Liver (tissue), 8 donors: ENCODE measurements at regions not wholly inside any gene's neighbourhood (a gene's known extent, or its start where the extent isn't known, plus 50 kb on each side); places are given as distances from the start of the nearest gene placed in this dataset.

ENCODE experiments used
- DNase-seq: peaks from one replicate; pipeline ENCODE4 v3.0.0-alpha.2; 2017; ENCODE audit warnings: low spot score
- H3K27ac ChIP-seq, 2 donors: one replicate each; pipeline ENCODE4 v1.7.0; 2013; ENCODE audit warnings: inconsistent platforms in 2 of 2, low read length in 2 of 2, control low read depth in 1 of 2, low read depth in 1 of 2, mild to moderate bottlenecking in 1 of 2
- H3K27me3 ChIP-seq, 4 donors: one replicate each; pipeline versions ENCODE4 v1.6.1 to v1.7.0; 2013; ENCODE audit warnings: low read length in 3 of 4, inconsistent platforms in 1 of 4, mild to moderate bottlenecking in 1 of 4, moderate library complexity in 1 of 4; ENCODE audit not compliant: control insufficient read depth in 4 of 4, insufficient read depth in 4 of 4
- H3K36me3 ChIP-seq, 4 donors: one replicate each; pipeline versions ENCODE4 v1.6.1 to v1.7.0; 2013; ENCODE audit warnings: low read length in 3 of 4, mild to moderate bottlenecking in 3 of 4, low read depth in 1 of 4, moderate library complexity in 1 of 4; ENCODE audit not compliant: control insufficient read depth in 4 of 4, insufficient read depth in 3 of 4
- H3K4me1 ChIP-seq, 4 donors: one replicate each; pipeline versions ENCODE4 v1.6.1 to v1.7.0; 2013; ENCODE audit warnings: low read length in 3 of 4, mild to moderate bottlenecking in 3 of 4, moderate library complexity in 1 of 4; ENCODE audit not compliant: control insufficient read depth in 4 of 4, insufficient read depth in 4 of 4
- H3K4me3 ChIP-seq, 3 donors: one replicate each; pipeline versions ENCODE4 v1.6.1 to v1.7.0; 2013; ENCODE audit warnings: low read length in 3 of 3, control low read depth in 1 of 3, low read depth in 1 of 3, mild to moderate bottlenecking in 1 of 3
- H3K9ac ChIP-seq, 2 donors: one replicate each; pipeline ENCODE4 v1.7.0; 2013; ENCODE audit warnings: low read length in 2 of 2, mild to moderate bottlenecking in 2 of 2, moderate library complexity in 2 of 2, control low read depth in 1 of 2, low read depth in 1 of 2
- H3K9me3 ChIP-seq, 4 donors: one replicate each; pipeline versions ENCODE4 v1.6.1 to v1.7.0; 2013; ENCODE audit warnings: low read length in 3 of 4; ENCODE audit not compliant: control insufficient read depth in 4 of 4
- ATF3 ChIP-seq: IDR thresholded peaks from 2 replicates; pipeline ENCODE4 v1.6.1; 2016; ENCODE audit warnings: antibody characterized with exemption
- CTCF ChIP-seq: fragments of 150-350 bp; IDR thresholded peaks from 2 replicates; pipeline ENCODE4 v1.5.1; 2017; ENCODE audit warnings: improper control_type of control experiment, low read depth, low read length; ENCODE audit not compliant: missing input control
- EGR1 ChIP-seq, 2 donors: IDR thresholded peaks; 2 replicates each; pipeline ENCODE4 v1.6.1; 2016 to 2018; ENCODE audit warnings: antibody characterized with exemption in 2 of 2, low read depth in 2 of 2
- FOXA1 ChIP-seq: IDR thresholded peaks from 2 replicates; pipeline ENCODE4 v1.6.1; 2016; ENCODE audit warnings: antibody characterized with exemption
- FOXA2 ChIP-seq: IDR thresholded peaks from 2 replicates; pipeline ENCODE4 v1.6.1; 2016; ENCODE audit warnings: antibody characterized with exemption
- GABPA ChIP-seq, 2 donors: IDR thresholded peaks in 1 of 2; conservative IDR thresholded peaks in 1 of 2; 2 replicates each; pipeline ENCODE4 v1.6.1; 2016; ENCODE audit warnings: antibody characterized with exemption in 2 of 2, mild to moderate bottlenecking in 1 of 2, moderate library complexity in 1 of 2
- HNF4A ChIP-seq, 2 donors: conservative IDR thresholded peaks; 2 replicates each; pipeline ENCODE4 v1.6.1; 2016; ENCODE audit warnings: antibody characterized with exemption in 2 of 2, mild to moderate bottlenecking in 2 of 2
- HNF4G ChIP-seq: IDR thresholded peaks from 2 replicates; pipeline ENCODE4 v1.6.1; 2016; ENCODE audit warnings: antibody characterized with exemption
- JUND ChIP-seq, 2 donors: IDR thresholded peaks; 2 replicates each; pipeline ENCODE4 v1.6.1; 2016; ENCODE audit warnings: antibody characterized with exemption in 2 of 2
- MAX ChIP-seq: IDR thresholded peaks from 2 replicates; pipeline ENCODE4 v1.6.1; 2016; ENCODE audit warnings: antibody characterized with exemption
- NR2F2 ChIP-seq: IDR thresholded peaks from 2 replicates; pipeline ENCODE4 v1.6.1; 2016; ENCODE audit warnings: antibody characterized with exemption
- RXRA ChIP-seq, 2 donors: IDR thresholded peaks; 2 replicates each; pipeline ENCODE4 v1.6.1; 2017 to 2018; ENCODE audit warnings: antibody characterized with exemption in 2 of 2, mild to moderate bottlenecking in 1 of 2
- SP1 ChIP-seq: IDR thresholded peaks from 2 replicates; pipeline ENCODE4 v1.6.1; 2018; ENCODE audit warnings: antibody characterized with exemption, mild to moderate bottlenecking
- TAF1 ChIP-seq: conservative IDR thresholded peaks from 2 replicates; pipeline ENCODE4 v1.6.1; 2016; ENCODE audit warnings: antibody characterized with exemption, mild to moderate bottlenecking
- WGBS: extraction: QIAGEN DNeasy Blood & Tissue Kit; methylation state at CpG from one replicate; pipeline ENCODE4 v1.1.7; 2013; 5-methylcytosine and 5-hydroxymethylcytosine counted together
- TF ChIP-seq, protein P1 (sequence below): IDR thresholded peaks from 2 replicates; pipeline ENCODE4 v1.6.1; 2016; ENCODE audit warnings: antibody characterized with exemption
- TF ChIP-seq, protein P2 (sequence below): IDR thresholded peaks from 2 replicates; pipeline ENCODE4 v1.6.1; 2016; ENCODE audit warnings: antibody characterized with exemption, mild to moderate bottlenecking
- donor health status: healthy.
- donor health status: healthy.
- donor health status: healthy.
- donor health status: healthy.
- donor health status: healthy.

GRCh38 chr2:103980401-103980800, 873.5 kb upstream of the POU3F3 start:
- H3K9me3 ChIP-seq = no peaks in the 10 kb centered on the region
- H3K9ac ChIP-seq = no peak overlapping the region
- 82% methylated on average over 1 of the region's 1 CpG for WGBS
- no peaks in the 10 kb centered on the region for H3K36me3 ChIP-seq
- no peak overlapping the region for H3K4me3 ChIP-seq
- H3K4me1 ChIP-seq = no peaks in the 10 kb centered on the region
- H3K27me3 ChIP-seq = no peaks in the 10 kb centered on the region
- no peak for DNase-seq
- TF ChIP-seq FOXA2 (no peak), MAX (no peak), EGR1 (IDR thresholded peaks at IDR 0.05; ENCODE audit: low read depth in 2 of 2) (no peak), NR2F2 (no peak), SP1 (no peak), JUND (IDR thresholded peaks at IDR 0.05) (no peak), TAF1 (no peak), HNF4A (conservative IDR thresholded peaks at IDR 0.05) (no peak)
- H3K27ac ChIP-seq = no peak overlapping the region

DNA sequence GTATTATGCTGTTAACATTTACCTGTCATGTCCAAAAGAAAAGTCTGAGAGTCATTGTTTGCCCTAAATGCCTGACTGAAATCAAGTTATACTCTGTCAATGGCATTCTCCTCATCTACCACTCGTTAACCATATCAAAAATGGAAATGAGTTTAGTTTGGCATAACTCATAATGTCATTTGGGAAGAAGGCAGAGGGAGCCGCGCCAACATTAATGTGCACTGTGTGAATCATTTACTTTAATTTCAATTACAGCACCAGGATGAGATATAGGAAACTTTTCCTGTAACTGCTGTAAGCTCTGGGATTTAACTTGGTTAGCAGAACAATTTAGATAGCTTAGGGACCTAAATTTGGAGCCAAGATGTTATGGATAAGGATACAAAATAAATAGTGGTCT, 871.2 kb upstream of the POU3F3 start:
- 83% methylated on average over 3 of the region's 3 CpGs for WGBS
- H3K27me3 ChIP-seq = no peaks in the 10 kb centered on the region

More for the DNA sequence above, 871.2 kb upstream of the POU3F3 start:
- H3K4me3 ChIP-seq = no peak overlapping the region
- no peak overlapping the region for H3K9ac ChIP-seq
- no peaks in the 10 kb centered on the region for H3K4me1 ChIP-seq
- TF ChIP-seq EGR1 (IDR thresholded peaks at IDR 0.05; ENCODE audit: low read depth in 2 of 2) = no peak
- no peak for TF ChIP-seq NR2F2
- TF ChIP-seq HNF4G = no peak
- TF ChIP-seq TAF1 = no peak
- no peak for TF ChIP-seq GABPA (IDR thresholded peaks at IDR 0.05 in 1 of 2, conservative IDR thresholded peaks at IDR 0.05 in 1 of 2)
- TF ChIP-seq, protein P1, sequence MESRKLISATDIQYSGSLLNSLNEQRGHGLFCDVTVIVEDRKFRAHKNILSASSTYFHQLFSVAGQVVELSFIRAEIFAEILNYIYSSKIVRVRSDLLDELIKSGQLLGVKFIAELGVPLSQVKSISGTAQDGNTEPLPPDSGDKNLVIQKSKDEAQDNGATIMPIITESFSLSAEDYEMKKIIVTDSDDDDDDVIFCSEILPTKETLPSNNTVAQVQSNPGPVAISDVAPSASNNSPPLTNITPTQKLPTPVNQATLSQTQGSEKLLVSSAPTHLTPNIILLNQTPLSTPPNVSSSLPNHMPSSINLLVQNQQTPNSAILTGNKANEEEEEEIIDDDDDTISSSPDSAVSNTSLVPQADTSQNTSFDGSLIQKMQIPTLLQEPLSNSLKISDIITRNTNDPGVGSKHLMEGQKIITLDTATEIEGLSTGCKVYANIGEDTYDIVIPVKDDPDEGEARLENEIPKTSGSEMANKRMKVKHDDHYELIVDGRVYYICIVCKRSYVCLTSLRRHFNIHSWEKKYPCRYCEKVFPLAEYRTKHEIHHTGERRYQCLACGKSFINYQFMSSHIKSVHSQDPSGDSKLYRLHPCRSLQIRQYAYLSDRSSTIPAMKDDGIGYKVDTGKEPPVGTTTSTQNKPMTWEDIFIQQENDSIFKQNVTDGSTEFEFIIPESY = no peak
- no peak for TF ChIP-seq HNF4A (conservative IDR thresholded peaks at IDR 0.05)
- no peak for TF ChIP-seq FOXA1
- TF ChIP-seq, protein P2, sequence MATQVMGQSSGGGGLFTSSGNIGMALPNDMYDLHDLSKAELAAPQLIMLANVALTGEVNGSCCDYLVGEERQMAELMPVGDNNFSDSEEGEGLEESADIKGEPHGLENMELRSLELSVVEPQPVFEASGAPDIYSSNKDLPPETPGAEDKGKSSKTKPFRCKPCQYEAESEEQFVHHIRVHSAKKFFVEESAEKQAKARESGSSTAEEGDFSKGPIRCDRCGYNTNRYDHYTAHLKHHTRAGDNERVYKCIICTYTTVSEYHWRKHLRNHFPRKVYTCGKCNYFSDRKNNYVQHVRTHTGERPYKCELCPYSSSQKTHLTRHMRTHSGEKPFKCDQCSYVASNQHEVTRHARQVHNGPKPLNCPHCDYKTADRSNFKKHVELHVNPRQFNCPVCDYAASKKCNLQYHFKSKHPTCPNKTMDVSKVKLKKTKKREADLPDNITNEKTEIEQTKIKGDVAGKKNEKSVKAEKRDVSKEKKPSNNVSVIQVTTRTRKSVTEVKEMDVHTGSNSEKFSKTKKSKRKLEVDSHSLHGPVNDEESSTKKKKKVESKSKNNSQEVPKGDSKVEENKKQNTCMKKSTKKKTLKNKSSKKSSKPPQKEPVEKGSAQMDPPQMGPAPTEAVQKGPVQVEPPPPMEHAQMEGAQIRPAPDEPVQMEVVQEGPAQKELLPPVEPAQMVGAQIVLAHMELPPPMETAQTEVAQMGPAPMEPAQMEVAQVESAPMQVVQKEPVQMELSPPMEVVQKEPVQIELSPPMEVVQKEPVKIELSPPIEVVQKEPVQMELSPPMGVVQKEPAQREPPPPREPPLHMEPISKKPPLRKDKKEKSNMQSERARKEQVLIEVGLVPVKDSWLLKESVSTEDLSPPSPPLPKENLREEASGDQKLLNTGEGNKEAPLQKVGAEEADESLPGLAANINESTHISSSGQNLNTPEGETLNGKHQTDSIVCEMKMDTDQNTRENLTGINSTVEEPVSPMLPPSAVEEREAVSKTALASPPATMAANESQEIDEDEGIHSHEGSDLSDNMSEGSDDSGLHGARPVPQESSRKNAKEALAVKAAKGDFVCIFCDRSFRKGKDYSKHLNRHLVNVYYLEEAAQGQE = no peak
- TF ChIP-seq JUND (IDR thresholded peaks at IDR 0.05) = no peak
- no peak for TF ChIP-seq CTCF
- TF ChIP-seq ATF3 = no peak
- no peak for TF ChIP-seq FOXA2
- no peak for TF ChIP-seq MAX
- TF ChIP-seq RXRA (IDR thresholded peaks at IDR 0.05) = no peak
- no peak overlapping the region for H3K27ac ChIP-seq
- no peak for DNase-seq
- H3K9me3 ChIP-seq = no peaks in the 10 kb centered on the region
- no peaks in the 10 kb centered on the region for H3K36me3 ChIP-seq
